Pulmonary artery endothelial cell (primary cell): ENCODE measurements at regions not wholly inside any gene's neighbourhood (a gene's known extent, or its start where the extent isn't known, plus 50 kb on each side); places are given as distances from the start of the nearest gene placed in this dataset.
"Not testable (repeated sequence)": the region's sequence is repeated elsewhere in the genome, so short reads cannot be mapped to it uniquely, and the experiment has no call there.

ENCODE experiments used
- DNase-seq: peaks from one replicate; pipeline ENCODE4 v3.0.0-alpha.2; 2011; ENCODE audit warnings: low read depth, low spot score

DNA sequence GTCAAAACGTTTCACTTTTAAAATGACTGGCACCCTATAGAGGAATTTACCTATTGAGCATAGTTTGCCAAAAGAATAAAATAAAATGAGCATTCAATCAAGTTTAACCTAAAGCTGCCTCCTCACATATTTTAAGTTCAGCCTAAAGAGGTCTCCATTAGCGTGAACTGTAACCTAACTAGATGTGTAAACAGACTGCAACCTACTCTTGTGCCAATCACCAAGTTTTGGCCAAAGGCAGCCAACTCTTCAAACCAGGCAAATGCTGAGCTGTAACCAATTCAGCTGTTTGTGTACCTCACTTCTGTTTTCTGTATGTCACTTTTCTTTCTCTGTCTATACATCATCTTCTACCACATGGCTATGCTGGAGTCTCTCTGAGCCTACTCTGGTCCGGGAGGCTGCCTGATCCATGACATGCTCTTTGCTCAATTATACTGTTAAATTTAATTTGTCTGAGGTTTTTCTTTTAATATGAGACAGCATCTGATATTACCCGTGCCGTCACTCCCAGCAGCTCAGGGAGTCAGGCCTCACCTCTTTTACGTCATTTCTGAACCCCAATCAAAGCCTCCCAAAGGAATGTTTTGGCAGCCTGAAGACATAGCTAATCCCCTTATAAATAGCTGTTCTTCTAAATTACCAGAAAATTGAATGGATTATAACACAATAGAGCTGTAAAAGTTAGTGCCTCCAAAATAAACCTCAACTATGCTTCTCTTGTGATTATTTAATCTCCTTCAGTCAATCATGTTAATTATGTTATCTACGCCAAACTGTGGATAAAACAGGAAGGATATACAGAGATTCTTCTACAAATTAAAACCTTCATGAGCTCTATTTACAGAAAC, 81.0 kb upstream of the NR5A2 start:
- DNase-seq, result no peak

GRCh38 chr1:199948587-199949280, 78.8 kb upstream of the NR5A2 start:
- no peak for DNase-seq

DNA sequence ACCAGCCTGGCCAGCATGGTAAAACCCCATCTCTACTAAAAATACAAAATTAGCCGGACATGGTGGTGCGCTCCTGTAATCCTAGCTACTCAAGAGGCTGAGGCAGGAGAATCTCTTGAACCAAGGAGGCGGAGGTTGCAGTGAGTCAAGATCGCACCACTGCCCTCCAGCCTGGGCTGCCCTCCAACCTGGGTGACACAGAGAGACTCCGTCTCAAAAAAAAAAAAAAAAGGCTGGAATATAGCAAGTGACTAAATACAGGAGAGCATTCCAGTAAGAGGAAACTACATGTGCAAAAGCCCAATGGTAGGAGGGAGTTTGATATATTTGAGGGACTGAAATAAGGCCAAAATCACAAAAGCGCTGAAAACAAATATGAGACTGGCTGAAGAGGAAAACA, 76.5 kb upstream of the NR5A2 start:
- not testable (repeated sequence) for DNase-seq

DNA sequence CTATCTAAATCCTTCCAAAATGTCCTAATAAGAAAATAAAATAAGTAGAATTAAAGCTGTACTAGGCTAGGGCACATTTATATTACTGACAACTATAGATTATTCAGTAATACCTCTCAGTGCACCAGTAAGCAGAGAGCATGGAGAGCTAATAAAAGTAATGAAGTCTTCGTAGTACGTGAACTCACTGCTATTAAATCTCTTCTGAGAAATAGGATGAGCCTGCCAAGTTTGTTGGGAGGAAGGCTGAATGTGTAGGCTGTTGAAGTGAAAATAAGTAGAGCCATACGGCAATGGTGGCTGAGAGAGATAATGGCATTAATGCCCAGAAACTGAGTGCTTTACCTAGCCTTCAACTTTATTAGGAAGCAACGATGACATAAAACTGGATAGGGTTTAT, 73.9 kb upstream of the NR5A2 start:
- DNase-seq, result no peak

GRCh38 chr1:199954699-199955098, 72.8 kb upstream of the NR5A2 start:
- no peak for DNase-seq

DNA sequence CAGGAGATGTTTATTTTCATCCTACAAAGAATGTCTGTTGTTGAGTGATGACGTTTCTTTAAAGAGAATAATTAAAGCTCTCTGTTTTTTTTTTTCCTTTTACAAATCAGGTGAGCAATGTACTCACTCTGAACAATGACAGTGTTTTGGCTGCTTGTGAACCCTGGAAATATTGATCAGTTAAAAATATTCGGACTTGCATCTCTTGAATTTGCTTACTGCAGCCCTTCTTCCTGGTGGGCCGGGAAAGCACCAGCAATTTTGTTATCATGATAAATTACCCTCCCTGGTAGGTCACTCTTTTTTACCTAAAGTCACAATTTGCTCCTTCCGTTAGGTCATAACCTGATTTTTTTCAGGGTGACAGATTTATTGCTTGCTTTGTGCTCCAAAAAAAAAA, 72.3 kb upstream of the NR5A2 start:
- DNase-seq, result no peak

DNA sequence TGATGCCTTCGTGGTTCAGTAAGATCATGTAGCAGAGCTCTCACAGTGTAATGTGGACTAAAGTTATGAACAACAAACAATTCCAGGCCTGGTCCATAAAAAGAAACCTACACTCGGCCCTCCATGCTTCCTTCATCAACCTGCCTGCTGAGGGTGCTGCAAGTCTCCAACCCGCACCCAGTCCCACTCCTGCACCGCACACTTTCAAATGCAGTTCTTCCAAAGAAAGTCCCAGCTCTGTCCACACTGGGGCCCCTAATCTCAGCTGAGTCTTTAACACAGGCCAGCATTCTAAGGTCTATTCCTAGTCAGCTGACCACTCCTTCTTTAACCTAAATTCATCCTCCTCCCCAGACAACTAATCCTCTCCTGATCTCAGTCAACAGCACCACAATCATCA, 71.5 kb upstream of the NR5A2 start:
- DNase-seq, result no peak

DNA sequence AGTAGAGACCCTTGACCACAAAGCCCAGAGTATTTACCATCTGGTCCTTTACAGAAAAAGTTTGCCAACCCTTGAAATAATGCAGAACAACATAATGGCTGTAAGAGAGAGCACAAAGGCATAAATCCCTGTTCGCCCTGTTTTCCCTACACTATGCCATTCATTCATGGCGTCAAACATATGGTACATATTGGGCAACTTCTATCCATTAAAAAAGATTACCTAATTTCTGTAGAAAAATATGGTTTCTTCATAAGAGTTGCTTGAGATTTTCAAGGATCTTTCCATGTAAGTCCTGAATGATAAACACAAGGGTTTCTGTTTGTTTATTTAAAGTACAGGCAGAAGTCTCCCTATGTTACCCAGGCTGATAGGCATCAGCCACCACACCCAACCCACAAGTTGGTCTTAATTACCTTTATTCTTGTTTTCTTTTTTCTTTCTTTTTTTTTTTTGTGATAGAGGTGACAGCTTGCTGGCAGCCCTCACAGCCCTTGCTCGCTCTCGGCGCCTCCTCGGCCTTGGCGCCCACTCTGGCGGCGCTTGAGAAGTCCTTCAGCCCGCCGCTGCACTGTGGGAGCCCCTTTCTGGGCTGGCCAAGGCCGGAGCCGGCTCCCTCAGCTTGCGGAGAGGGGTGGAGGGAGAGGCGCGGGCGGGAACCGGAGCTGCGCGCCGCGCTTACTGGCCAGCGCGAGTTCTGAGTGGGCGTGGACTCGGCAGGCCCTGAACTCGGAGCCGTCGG, 68.3 kb upstream of the NR5A2 start:
- DNase-seq, result no peak

- DNase-seq, result no peak
These were observed 67.8 kb upstream of the NR5A2 start for GRCh38 chr1:199959775-199960110.

DNA sequence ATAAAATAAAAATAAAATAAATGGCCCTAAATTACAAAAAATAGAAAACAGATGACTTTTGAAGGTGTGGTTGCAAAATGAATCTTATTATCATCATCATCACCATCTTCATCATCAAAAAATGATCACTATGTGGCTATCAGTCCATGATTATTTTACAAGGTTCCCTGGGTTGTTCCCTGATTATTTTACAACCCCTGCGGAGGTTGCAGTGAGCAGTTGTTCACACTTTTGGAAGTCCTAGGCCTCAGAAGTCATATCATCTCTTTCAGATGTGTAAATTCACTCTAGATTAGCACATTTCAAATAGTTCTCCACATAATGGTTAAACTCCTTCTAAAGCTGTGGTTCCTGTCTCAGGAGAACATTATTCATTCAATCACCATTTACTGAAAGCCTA, 57.4 kb upstream of the NR5A2 start:
- DNase-seq, result no peak

DNA sequence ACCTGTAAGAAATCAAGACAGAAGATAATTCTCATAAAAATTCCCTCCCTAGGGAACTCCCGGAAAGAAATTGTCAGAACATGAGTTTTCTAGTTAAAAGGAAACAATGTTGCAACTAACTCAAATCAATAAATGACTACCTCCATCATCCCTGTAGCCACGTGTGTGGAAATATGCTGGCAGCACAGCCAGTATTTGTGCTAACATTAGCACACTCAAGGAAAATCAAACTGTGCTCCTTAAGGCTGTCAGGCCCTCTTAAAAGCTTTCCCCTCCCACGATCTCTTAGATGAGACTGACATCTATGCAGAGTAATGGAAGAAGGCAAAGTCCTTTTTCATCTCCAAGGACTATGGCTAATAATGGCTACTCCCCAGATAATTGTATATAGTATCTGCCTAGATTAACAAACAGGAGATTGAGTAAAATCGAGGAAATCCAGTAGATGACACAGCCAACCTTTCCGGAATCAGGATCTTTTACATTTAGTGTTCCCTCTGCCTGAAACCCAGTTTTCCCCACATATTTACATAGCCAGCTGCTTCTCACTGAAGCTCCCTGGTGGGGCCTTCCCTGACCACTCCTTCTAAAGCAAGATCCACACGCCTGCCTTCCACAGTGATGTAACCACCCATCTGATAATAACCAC, 50.9 kb upstream of the NR5A2 start:
- DNase-seq, result no peak
